HS-5 (cell line): ENCODE measurements at regions not wholly inside any gene's neighbourhood (a gene's known extent, or its start where the extent isn't known, plus 50 kb on each side); places are given as distances from the start of the nearest gene placed in this dataset.

ENCODE experiments used
- DNase-seq: peaks from one replicate; pipeline ENCODE4 v3.0.0-alpha.2; 2012; ENCODE audit warnings: low read depth

GRCh38 chr7:125563557-125563956 lies 633.9 kb upstream of the POT1 start:
- no peak for DNase-seq

- DNase-seq, result no peak
These were observed 631.4 kb upstream of the POT1 start for GRCh38 chr7:125561006-125561405.

DNA sequence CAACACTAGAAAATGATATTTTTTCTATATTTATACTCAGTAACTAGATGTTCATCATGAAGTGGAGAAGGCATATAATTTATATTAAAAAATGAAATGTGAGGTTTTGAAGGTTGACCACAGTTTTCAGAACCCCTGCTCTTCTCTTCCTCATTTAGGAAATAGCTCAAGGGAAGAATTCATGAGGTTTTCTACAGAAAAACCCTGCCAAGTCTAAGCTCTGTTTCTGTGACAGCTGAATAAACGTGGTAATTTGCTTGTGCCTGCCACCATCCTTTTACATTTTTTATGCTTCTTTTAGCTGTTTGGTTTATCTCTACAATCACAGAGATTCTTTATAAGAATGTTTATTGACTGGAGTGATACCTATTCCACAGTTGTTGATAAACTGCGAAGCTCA lies 630.3 kb upstream of the POT1 start:
- no peak for DNase-seq

GRCh38 chr7:125555916-125556315 lies 626.3 kb upstream of the POT1 start:
- no peak for DNase-seq

- no peak for DNase-seq
These were observed 621.4 kb upstream of the POT1 start for GRCh38 chr7:125551008-125551407.

DNA sequence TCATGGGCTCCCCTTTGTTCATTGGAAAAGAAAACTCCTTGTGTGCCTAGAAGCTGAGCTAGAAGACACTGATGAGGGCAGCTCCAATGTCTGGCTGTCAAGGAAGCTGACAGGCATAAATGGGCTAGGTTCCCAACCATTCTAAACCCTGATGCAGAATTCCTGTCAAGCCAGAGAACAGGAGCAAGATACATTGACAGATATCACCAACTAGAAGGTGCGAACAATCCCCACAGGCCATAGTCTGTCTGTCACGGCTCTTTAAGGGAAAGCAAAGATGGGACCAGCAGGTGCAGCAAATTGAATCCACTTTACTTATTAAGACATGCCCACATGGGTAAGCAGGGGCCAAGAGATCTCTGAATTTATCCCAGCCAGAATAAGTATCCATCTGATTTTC lies 617.9 kb upstream of the POT1 start:
- no peak for DNase-seq

GRCh38 chr7:125530553-125530952 lies 600.9 kb upstream of the POT1 start:
- no peak for DNase-seq

DNA sequence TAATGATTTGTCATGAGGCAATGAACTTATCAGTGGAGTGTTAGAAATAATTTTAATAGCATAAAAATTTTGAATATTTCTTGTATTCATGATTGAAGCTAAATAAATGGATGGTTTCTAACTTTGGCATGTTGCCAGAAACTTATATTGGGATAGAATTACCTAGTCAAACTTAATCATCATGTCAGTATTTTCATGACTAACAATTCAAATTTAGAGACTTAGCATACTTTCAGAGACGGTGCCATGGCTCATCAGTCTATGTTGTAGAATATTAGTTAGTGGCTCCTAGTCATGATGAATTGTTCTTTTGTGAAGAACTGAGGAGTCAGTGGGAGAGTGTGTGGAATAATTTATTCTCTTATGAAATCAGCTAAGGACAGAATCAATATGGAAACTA lies 599.6 kb upstream of the POT1 start:
- DNase-seq, result no peak

DNA sequence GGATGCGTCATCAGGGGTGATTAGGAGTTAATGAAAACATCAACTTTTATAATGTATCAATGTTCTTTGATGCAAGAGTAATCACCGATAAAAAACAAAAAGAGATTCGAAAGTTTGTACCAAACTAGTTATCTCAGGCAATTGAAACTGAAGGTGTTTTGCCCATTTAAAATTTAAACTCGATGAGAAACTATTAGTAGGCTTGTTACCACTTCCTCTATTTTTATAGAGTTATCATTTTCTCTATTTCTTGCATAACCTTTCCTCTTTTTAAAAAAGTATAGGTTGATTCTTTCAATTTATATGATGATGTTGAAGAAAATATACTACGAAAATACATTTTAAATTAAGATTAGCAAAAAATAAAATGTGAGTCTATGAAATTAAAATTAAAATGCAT lies 597.3 kb upstream of the POT1 start:
- no peak for DNase-seq

DNA sequence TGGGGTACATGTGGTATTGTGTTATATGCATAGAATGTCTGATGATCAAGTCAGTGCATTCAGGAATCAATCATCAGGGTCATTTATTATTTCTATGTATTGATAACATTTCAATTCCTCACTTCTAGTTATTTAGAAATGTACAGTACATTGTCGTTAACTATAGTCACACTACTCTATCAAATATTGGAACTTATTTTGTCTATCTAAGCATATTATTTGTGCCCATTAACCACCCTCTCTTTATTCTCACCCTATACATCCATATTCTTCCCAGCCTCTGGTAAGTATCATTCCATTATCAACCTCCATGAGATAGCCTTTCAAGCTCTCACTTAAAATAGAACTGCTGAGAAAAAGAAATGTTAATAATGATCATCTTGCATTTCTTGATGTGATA lies 596.5 kb upstream of the POT1 start:
- DNase-seq, result no peak

- DNase-seq, result no peak
These were observed 586.6 kb upstream of the POT1 start for GRCh38 chr7:125516194-125516593.

- DNase-seq, result no peak
These were observed 582.7 kb upstream of the POT1 start for GRCh38 chr7:125512373-125512772.

- no peak for DNase-seq
These were observed 581.7 kb upstream of the POT1 start for GRCh38 chr7:125511310-125511709.

DNA sequence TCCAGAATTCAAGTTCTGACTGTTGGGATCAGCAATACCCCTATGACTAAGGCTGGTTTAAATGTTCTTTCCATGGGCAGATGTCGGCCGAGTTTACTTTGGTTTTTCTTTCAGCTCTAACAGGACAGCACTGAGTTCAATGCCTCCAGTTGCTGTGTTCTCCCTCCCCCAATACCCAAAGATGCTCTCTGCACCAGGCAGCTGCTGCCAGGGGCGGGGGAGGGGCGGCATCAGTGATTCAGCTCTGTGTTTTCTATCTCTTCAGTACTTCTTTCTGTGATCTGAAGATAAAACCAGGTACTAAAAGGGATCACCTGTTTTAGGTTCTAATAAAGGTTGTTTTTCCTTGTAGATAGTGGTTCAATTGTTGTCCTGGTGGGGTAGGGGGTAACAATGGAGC lies 576.7 kb upstream of the POT1 start:
- no peak for DNase-seq

DNA sequence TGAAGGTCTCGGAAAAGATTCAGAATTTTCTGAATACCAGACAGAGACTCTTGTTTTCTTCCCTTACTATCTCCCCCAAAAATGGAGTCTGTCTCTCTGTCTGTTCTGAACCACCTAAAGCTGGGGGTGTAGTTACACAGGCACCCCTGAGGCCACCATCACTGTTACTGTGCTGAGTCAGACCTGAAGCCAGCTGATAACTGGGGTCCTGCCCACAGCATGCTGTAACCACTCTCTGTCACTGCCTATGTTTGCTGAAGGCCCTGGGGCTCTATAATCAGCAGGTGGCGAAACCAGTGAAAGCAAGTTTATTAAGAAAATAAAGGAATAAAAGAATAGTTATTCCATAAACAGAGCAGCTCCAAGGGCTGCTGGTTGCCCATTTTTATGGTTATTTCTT lies 575.2 kb upstream of the POT1 start:
- DNase-seq, result no peak

DNA sequence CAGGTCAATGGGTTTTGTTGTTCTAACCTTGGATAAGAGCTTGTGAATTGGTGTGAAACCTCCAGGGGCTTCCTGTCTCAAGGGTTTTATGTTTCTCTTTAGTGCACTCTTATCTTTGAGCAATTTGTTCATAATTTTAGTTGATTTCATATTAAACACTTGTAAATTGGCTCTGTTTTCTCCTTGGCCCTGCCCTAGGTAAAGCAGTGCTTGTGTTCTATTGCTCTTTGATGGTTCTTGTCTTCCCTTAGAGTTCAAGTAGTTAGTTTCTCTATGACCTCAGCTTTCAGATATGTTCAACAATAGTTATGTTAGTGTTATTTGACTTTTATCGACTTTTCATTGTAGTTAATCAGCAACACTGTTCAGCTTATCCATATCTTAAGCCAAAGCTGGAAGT lies 566.4 kb upstream of the POT1 start:
- DNase-seq, result no peak

GRCh38 chr7:125492521-125492920 lies 562.9 kb upstream of the POT1 start:
- DNase-seq, result no peak

GRCh38 chr7:125491137-125491536 lies 561.5 kb upstream of the POT1 start:
- DNase-seq, result no peak

GRCh38 chr7:125490167-125490566 lies 560.5 kb upstream of the POT1 start:
- no peak for DNase-seq

GRCh38 chr7:125485223-125485622 lies 555.6 kb upstream of the POT1 start:
- DNase-seq, result no peak

DNA sequence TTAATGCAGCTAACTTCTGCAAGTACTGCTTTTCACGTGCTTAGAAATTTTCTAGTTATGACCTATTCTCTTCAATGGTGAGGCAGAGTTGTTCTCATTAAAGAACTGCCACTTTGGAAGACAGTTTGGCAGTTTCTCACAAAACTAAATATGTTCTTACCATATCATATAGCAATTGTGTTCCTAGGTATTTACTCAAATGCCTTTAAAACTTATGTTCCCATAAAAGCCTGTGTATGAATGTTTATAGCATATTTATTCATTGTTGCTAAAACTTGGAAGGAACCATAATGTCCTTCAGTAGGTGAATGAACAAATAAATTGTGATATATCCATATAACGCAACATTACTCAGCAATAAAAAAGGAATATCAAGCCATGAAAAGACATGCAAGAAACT lies 555.1 kb upstream of the POT1 start:
- DNase-seq, result no peak

- DNase-seq, result no peak
These were observed 551.7 kb upstream of the POT1 start for GRCh38 chr7:125481323-125481722.

DNA sequence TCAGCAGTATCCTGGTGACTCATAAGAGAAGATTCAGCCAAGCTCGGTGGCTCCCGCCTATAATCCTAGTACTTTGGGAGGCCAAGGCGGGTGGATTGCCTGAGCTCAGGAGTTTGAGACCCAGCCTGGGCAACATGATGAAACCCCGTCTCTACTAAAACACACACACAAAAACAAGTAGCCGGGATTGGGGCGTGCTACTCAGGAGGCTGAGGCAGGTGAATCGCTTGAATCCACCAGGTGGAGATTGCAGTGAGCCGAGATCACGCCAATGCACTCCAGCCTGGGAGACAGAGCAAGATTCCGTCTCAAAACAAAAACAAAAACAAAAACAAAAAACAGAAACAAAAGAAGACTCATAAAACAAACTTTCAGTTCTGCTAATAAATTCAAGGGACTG lies 551.1 kb upstream of the POT1 start:
- DNase-seq, result no peak

- no peak for DNase-seq
These were observed 539.2 kb upstream of the POT1 start for GRCh38 chr7:125468855-125469174.
